DOHH2 (cell line): ENCODE measurements at regions not wholly inside any gene's neighbourhood (a gene's known extent, or its start where the extent isn't known, plus 50 kb on each side); places are given as distances from the start of the nearest gene placed in this dataset.

Experiments used
- H3F3A ChIP-seq: fragments of 200-600 bp; sonication (generic), shearing (Covaris generic); 2 replicates; pipeline ENCODE4 v1.6.0; 2016; ENCODE audit warnings: antibody characterized with exemption, mild to moderate bottlenecking; ENCODE audit not compliant: control insufficient read depth, insufficient read depth
- H3K27ac ChIP-seq: fragments of 200-600 bp; sonication (generic); 2 replicates; pipeline ENCODE4 v1.5.1; 2014; ENCODE audit warnings: low read depth, mild to moderate bottlenecking, low read length, moderate library complexity
- H3K27me3 ChIP-seq: fragments of 200-600 bp; sonication (generic); 2 replicates; pipeline ENCODE4 v1.6.1; 2014; ENCODE audit warnings: mild to moderate bottlenecking, low read length, mixed read lengths; ENCODE audit not compliant: control insufficient read depth
- H3K36me3 ChIP-seq: fragments of 200-600 bp; sonication (generic); 2 replicates; pipeline ENCODE4 v1.6.1; 2014; ENCODE audit warnings: mild to moderate bottlenecking, low read length, moderate library complexity, mixed read lengths; ENCODE audit not compliant: control insufficient read depth
- H3K4me1 ChIP-seq: fragments of 200-600 bp; sonication (generic); 2 replicates; pipeline ENCODE4 v1.6.1; 2014; ENCODE audit warnings: mild to moderate bottlenecking, low read length, mixed read lengths; ENCODE audit not compliant: control insufficient read depth
- H3K4me2 ChIP-seq: fragments of 200-600 bp; sonication (generic); 2 replicates; pipeline ENCODE4 v1.6.0; 2014; ENCODE audit warnings: mild to moderate bottlenecking, low read length, moderate library complexity
- H3K4me3 ChIP-seq: fragments of 200-600 bp; sonication (generic); 2 replicates; pipeline ENCODE4 v1.5.1; 2014; ENCODE audit warnings: mild to moderate bottlenecking, low read length, mixed read lengths
- H3K79me2 ChIP-seq: fragments of 200-600 bp; sonication (generic); 2 replicates; pipeline ENCODE4 v1.6.1; 2014; ENCODE audit warnings: mild to moderate bottlenecking, low read length, mixed read lengths; ENCODE audit not compliant: control insufficient read depth
- H3K9me2 ChIP-seq: fragments of 200-600 bp; sonication (generic); replicated peaks from 2 replicates; pipeline ENCODE4 v1.6.1; 2014; ENCODE audit warnings: mild to moderate bottlenecking, low read length, mixed read lengths; ENCODE audit not compliant: control insufficient read depth
- H3K9me3 ChIP-seq: fragments of 200-600 bp; sonication (generic); 2 replicates; pipeline ENCODE4 v1.6.1; 2014; ENCODE audit warnings: antibody characterized with exemption, low read length, mixed read lengths; ENCODE audit not compliant: control insufficient read depth, insufficient read depth
- H4K20me1 ChIP-seq: fragments of 200-600 bp; sonication (generic); 2 replicates; pipeline ENCODE4 v1.6.0; 2014; ENCODE audit warnings: low read depth, mild to moderate bottlenecking, antibody characterized with exemption, low read length, moderate library complexity; ENCODE audit not compliant: control insufficient read depth, insufficient read depth
- EZH2phosphoT487 ChIP-seq: fragments of 200-600 bp; sonication (generic); IDR thresholded peaks from 2 replicates; pipeline ENCODE4 v1.6.1; 2017; ENCODE audit warnings: borderline replicate concordance, mild to moderate bottlenecking, antibody characterized with exemption, low read length, moderate library complexity, mixed read lengths
- TF ChIP-seq, protein P1 (sequence below): fragments of 200-600 bp; sonication (generic); IDR thresholded peaks from one replicate; pipeline ENCODE4 v1.5.1; 2014; ENCODE audit warnings: antibody characterized with exemption, mild to moderate bottlenecking, low read depth, low read length; ENCODE audit not compliant: poor library complexity, severe bottlenecking

DNA sequence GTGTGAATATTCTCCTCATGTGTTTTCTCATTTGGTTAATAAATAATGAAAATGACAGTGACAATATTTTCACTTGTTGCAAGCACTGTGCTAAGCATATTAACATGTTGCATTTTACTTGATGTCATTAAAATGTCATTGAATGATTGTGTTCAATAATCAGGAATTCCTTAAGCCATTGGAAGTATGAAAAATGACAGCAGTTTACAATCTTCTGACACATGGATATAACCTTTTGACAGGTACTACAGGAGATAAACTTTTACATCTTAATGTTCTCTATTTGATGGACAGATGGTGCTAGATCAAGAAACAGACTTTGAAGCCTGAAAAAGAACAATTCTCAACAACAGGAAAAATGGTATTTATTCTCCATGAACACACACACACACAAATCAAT is 1138.3 kb downstream of the ROBO2 start:
- no peaks in the 10 kb centered on the region for H3K79me2 ChIP-seq
- H3K9me2 ChIP-seq, result 0 out of 2 replicates have a peak, but pooled peaks cover 2% of the 10 kb centered on the region
- no peaks in the 10 kb centered on the region for H3K9me3 ChIP-seq
- H4K20me1 ChIP-seq, result no peaks in the 10 kb centered on the region
- no peak overlapping the region for H3K27ac ChIP-seq
- no peak overlapping the region for H3K4me3 ChIP-seq
- no peaks in the 10 kb centered on the region for H3F3A ChIP-seq
- no peaks in the 10 kb centered on the region for H3K36me3 ChIP-seq
- TF ChIP-seq, protein P1, sequence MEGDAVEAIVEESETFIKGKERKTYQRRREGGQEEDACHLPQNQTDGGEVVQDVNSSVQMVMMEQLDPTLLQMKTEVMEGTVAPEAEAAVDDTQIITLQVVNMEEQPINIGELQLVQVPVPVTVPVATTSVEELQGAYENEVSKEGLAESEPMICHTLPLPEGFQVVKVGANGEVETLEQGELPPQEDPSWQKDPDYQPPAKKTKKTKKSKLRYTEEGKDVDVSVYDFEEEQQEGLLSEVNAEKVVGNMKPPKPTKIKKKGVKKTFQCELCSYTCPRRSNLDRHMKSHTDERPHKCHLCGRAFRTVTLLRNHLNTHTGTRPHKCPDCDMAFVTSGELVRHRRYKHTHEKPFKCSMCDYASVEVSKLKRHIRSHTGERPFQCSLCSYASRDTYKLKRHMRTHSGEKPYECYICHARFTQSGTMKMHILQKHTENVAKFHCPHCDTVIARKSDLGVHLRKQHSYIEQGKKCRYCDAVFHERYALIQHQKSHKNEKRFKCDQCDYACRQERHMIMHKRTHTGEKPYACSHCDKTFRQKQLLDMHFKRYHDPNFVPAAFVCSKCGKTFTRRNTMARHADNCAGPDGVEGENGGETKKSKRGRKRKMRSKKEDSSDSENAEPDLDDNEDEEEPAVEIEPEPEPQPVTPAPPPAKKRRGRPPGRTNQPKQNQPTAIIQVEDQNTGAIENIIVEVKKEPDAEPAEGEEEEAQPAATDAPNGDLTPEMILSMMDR, result no peak
- TF ChIP-seq EZH2phosphoT487, result no peak
- no peak overlapping the region for H3K4me2 ChIP-seq
- H3K27me3 ChIP-seq, result no peaks in the 10 kb centered on the region
- H3K4me1 ChIP-seq, result no peaks in the 10 kb centered on the region

DNA sequence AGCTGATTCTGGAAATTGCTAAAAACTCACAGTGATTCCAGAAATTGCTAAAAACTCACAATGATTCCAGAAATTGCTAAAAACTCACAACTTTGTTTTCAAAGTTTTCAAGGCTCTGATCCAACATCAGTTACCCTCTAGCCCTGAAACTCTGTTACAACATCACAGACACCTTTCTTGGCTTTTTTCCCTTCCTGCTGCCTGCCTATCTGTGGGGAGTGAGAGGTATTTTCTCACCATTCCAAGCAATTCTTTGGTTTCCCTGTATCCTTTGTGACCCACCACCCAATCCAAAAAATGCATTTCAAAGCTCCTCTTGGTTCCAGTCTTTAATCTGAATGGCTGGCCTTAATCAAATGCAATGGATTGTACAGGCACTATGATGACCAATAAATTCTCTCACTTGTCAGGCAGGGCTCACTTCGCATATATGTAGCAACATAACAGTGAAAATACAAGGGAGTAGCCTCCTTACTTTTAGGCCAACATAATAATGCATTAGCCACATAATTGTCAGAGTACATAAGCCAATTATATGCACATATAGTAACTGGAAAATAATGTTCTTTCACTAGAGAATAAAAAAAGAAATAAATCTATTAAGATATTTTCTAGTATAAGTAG is 1139.0 kb downstream of the ROBO2 start:
- no peaks in the 10 kb centered on the region for H3K79me2 ChIP-seq
- no peak overlapping the region for H3K27ac ChIP-seq
- no peaks in the 10 kb centered on the region for H3F3A ChIP-seq
- no peaks in the 10 kb centered on the region for H3K27me3 ChIP-seq
- no peaks in the 10 kb centered on the region for H3K4me1 ChIP-seq
- 0 out of 2 replicates have a peak, but pooled peaks cover 2% of the 10 kb centered on the region for H3K9me2 ChIP-seq
- no peaks in the 10 kb centered on the region for H3K36me3 ChIP-seq
- H3K9me3 ChIP-seq, result no peaks in the 10 kb centered on the region
- no peak overlapping the region for H3K4me3 ChIP-seq
- H3K4me2 ChIP-seq, result no peak overlapping the region
- H4K20me1 ChIP-seq, result no peaks in the 10 kb centered on the region
- TF ChIP-seq, protein P1, result no peak
- no peak for TF ChIP-seq EZH2phosphoT487

DNA sequence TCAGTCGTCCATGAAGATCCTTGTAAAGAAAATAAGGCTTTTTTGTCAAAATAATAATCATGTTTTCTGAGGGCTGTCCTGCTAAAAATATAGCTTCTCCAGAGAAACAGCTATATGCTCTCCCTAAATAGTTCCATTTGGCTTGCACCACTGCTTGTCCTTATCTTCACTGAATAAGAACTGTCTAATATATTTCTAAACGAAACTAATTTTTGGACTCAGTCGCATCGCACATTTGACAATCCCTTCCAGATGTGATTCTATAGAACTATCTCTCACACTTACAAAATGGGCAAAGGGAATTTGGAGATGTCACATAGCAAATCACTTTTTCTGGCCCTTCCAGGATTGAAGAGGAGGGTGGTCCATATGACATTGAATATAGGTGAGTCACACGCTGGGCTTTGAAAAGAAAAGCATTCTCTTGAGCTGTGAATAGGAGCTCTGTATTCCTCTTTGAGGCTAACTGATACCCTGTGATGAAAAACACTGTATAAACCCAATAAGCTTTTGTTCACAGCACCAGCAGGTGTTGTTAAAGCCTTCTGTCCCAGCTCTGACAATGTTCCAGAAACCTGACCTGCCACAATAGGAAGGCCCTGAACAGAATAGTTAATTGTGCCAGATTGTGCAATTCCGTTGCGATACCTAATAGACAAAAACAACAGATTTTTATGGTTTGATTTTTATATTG is 1144.2 kb downstream of the ROBO2 start:
- Histone ChIP-seq H3K4me3 (no peak overlapping the region), H4K20me1 (no peaks in the 10 kb centered on the region), H3F3A (no peaks in the 10 kb centered on the region), H3K36me3 (no peaks in the 10 kb centered on the region), H3K9me2 (0 out of 2 replicates have a peak, but pooled peaks cover 2% of the 10 kb centered on the region), H3K4me1 (no peaks in the 10 kb centered on the region), H3K9me3 (no peaks in the 10 kb centered on the region), H3K27ac (no peak overlapping the region), H3K27me3 (no peaks in the 10 kb centered on the region), H3K79me2 (no peaks in the 10 kb centered on the region), H3K4me2 (no peak overlapping the region)
- TF ChIP-seq, protein P1, result no peak
- no peak for TF ChIP-seq EZH2phosphoT487
